GM21786 (cell line): ENCODE measurements at regions not wholly inside any gene's neighbourhood (a gene's known extent, or its start where the extent isn't known, plus 50 kb on each side); places are given as distances from the start of the nearest gene placed in this dataset.

Experiments
- ATAC-seq: cut with Tn5 transposase; IDR thresholded peaks from one replicate; pipeline ENCODE4 v1.9.1; 2021; ENCODE audit not compliant: unreplicated experiment

- ATAC-seq: no peak
Measured at GRCh38 chr20:16220826-16221225, 352.4 kb downstream of the KIF16B start.

GRCh38 chr20:16219182-16219581 is 354.1 kb downstream of the KIF16B start:
- no peak for ATAC-seq

GRCh38 chr20:16216914-16217230 is 356.4 kb downstream of the KIF16B start:
- ATAC-seq: no peak

GRCh38 chr20:16216227-16216913 is 356.9 kb downstream of the KIF16B start:
- no peak for ATAC-seq

GRCh38 chr20:16215041-16215440 is 358.2 kb downstream of the KIF16B start:
- ATAC-seq: no peak

GRCh38 chr20:16212790-16213189 is 360.5 kb downstream of the KIF16B start:
- no peak for ATAC-seq

GRCh38 chr20:16209951-16210361 is 363.3 kb downstream of the KIF16B start:
- ATAC-seq: no peak

GRCh38 chr20:16209357-16209756 is 363.9 kb downstream of the KIF16B start:
- ATAC-seq: no peak

GRCh38 chr20:16208443-16208842 is 364.8 kb downstream of the KIF16B start:
- no peak for ATAC-seq

GRCh38 chr20:16206817-16207216 is 366.4 kb downstream of the KIF16B start:
- ATAC-seq: no peak

GRCh38 chr20:16205507-16205906 is 367.7 kb downstream of the KIF16B start:
- no peak for ATAC-seq

GRCh38 chr20:16203096-16203495 is 370.2 kb downstream of the KIF16B start:
- no peak for ATAC-seq

- ATAC-seq: no peak
Measured at GRCh38 chr20:16201191-16201590, 372.1 kb downstream of the KIF16B start.

GRCh38 chr20:16197696-16198095 is 375.6 kb downstream of the KIF16B start:
- no peak for ATAC-seq

GRCh38 chr20:16195671-16196070 is 377.6 kb downstream of the KIF16B start:
- no peak for ATAC-seq

GRCh38 chr20:16194617-16195360 is 378.5 kb downstream of the KIF16B start:
- no peak for ATAC-seq

- ATAC-seq: no peak
Measured at GRCh38 chr20:16191496-16191895, 381.8 kb downstream of the KIF16B start.

GRCh38 chr20:16189371-16189770 is 383.9 kb downstream of the KIF16B start:
- no peak for ATAC-seq

GRCh38 chr20:16187956-16188616 is 385.2 kb downstream of the KIF16B start:
- no peak for ATAC-seq

GRCh38 chr20:16179919-16180318 is 393.3 kb downstream of the KIF16B start:
- no peak for ATAC-seq

- ATAC-seq: no peak
Measured at GRCh38 chr20:16179371-16179770, 393.9 kb downstream of the KIF16B start.

- ATAC-seq: no peak
Measured at GRCh38 chr20:16178546-16179135, 394.6 kb downstream of the KIF16B start.
